ENCODE measurements at regions not wholly inside any gene's neighbourhood (a gene's known extent, or its start where the extent isn't known, plus 50 kb on each side); places are given as distances from the start of the nearest gene placed in this dataset.

DNA sequence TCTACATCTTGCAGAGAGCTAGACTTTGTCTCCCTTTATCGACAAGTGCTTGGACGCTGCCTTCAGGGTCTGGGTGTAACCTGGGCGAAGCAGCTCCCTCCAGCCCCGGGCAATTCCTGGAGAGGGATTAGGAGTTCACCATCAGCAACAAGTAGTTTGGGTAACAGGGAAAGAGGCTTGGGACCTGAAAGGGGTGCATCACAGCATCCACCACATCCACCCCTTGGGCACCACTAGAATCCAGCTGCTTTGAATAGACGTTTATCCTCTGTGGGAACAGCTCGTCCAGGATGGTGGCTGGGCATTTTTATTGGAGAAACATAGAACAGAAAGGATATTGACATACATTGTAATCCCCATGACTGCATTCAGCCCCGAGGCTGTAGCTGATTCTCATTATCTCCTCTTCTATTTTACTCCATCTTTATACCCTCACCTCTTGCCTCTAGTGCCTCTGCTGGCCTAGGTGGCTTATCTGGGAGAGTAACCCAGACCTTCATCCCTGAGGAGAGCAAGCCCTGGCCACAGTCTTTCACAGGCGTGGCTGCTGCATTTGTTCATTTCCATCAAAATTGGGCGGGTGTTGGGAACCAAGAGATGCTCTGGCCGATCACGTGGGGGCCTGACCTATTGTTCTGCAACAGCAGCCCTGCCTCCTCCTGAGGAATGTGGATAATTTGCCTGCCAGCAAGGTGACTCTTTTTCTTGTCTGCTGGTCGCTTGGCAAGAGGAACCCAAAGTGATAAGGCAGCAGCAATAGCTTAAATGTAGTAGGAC is 109.2 kb upstream of the RALGAPA2 start:
- no peak for TF ChIP-seq FOXJ3 (CRISPR knock-in tag; IDR thresholded peaks at IDR 0.05)
- no peak for TF ChIP-seq JUND (IDR thresholded peaks at IDR 0.05; ENCODE audit: borderline replicate concordance, low read depth, low read length)
- TF ChIP-seq JUND (tag; IDR thresholded peaks at IDR 0.05; ENCODE audit: borderline replicate concordance, low read depth, low read length): no peak
- TF ChIP-seq HCFC1 (IDR thresholded peaks at IDR 0.05; ENCODE audit: low read depth, low read length): no peak
- TF ChIP-seq, protein P1, sequence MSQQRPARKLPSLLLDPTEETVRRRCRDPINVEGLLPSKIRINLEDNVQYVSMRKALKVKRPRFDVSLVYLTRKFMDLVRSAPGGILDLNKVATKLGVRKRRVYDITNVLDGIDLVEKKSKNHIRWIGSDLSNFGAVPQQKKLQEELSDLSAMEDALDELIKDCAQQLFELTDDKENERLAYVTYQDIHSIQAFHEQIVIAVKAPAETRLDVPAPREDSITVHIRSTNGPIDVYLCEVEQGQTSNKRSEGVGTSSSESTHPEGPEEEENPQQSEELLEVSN (IDR thresholded peaks at IDR 0.05; ENCODE audit: borderline replicate concordance in 1 of 2, extremely low read depth in 1 of 2, insufficient read depth in 1 of 2, insufficient read length in 1 of 2, low read depth in 1 of 2, low read length in 1 of 2, poor library complexity in 1 of 2, severe bottlenecking in 1 of 2): no peak
- TF ChIP-seq SMARCE1 (IDR thresholded peaks at IDR 0.05): no peak
- TF ChIP-seq, protein P2, sequence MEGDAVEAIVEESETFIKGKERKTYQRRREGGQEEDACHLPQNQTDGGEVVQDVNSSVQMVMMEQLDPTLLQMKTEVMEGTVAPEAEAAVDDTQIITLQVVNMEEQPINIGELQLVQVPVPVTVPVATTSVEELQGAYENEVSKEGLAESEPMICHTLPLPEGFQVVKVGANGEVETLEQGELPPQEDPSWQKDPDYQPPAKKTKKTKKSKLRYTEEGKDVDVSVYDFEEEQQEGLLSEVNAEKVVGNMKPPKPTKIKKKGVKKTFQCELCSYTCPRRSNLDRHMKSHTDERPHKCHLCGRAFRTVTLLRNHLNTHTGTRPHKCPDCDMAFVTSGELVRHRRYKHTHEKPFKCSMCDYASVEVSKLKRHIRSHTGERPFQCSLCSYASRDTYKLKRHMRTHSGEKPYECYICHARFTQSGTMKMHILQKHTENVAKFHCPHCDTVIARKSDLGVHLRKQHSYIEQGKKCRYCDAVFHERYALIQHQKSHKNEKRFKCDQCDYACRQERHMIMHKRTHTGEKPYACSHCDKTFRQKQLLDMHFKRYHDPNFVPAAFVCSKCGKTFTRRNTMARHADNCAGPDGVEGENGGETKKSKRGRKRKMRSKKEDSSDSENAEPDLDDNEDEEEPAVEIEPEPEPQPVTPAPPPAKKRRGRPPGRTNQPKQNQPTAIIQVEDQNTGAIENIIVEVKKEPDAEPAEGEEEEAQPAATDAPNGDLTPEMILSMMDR (IDR thresholded peaks at IDR 0.05 in 2 of 3, conservative IDR thresholded peaks at IDR 0.05 in 1 of 3; ENCODE audit: insufficient read depth in 2 of 3, low read depth in 1 of 3, low read length in 3 of 3): no peak
- TF ChIP-seq, protein P3, sequence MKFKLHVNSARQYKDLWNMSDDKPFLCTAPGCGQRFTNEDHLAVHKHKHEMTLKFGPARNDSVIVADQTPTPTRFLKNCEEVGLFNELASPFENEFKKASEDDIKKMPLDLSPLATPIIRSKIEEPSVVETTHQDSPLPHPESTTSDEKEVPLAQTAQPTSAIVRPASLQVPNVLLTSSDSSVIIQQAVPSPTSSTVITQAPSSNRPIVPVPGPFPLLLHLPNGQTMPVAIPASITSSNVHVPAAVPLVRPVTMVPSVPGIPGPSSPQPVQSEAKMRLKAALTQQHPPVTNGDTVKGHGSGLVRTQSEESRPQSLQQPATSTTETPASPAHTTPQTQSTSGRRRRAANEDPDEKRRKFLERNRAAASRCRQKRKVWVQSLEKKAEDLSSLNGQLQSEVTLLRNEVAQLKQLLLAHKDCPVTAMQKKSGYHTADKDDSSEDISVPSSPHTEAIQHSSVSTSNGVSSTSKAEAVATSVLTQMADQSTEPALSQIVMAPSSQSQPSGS (CRISPR knock-in tag; IDR thresholded peaks at IDR 0.05): no peak
- TF ChIP-seq OTX1 (CRISPR knock-in tag; IDR thresholded peaks at IDR 0.05): no peak
- TF ChIP-seq FOXK2 (conservative IDR thresholded peaks at IDR 0.05 in 1 of 2, IDR thresholded peaks at IDR 0.05 in 1 of 2; ENCODE audit: low read depth in 2 of 2): no peak
- no peak for TF ChIP-seq ZNF263 (CRISPR knock-in tag; IDR thresholded peaks at IDR 0.05; ENCODE audit: borderline replicate concordance)
- no peak for TF ChIP-seq SMAD4 (CRISPR knock-in tag; conservative IDR thresholded peaks at IDR 0.05)
- TF ChIP-seq, protein P4, sequence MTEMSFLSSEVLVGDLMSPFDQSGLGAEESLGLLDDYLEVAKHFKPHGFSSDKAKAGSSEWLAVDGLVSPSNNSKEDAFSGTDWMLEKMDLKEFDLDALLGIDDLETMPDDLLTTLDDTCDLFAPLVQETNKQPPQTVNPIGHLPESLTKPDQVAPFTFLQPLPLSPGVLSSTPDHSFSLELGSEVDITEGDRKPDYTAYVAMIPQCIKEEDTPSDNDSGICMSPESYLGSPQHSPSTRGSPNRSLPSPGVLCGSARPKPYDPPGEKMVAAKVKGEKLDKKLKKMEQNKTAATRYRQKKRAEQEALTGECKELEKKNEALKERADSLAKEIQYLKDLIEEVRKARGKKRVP (CRISPR knock-in tag; IDR thresholded peaks at IDR 0.05): no peak

Measured in K562 (cell line).